HG02623 (cell line): ENCODE measurements at regions not wholly inside any gene's neighbourhood (a gene's known extent, or its start where the extent isn't known, plus 50 kb on each side); places are given as distances from the start of the nearest gene placed in this dataset.
"Not testable (repeated sequence)": the region's sequence is repeated elsewhere in the genome, so short reads cannot be mapped to it uniquely, and the experiment has no call there.

Experiments
- ATAC-seq: cut with Tn5 transposase; IDR thresholded peaks from one replicate; pipeline ENCODE4 v1.9.1; 2021; ENCODE audit warnings: moderate library complexity; ENCODE audit not compliant: unreplicated experiment

GRCh38 chr9:3773362-3774060 is 247.7 kb upstream of the RFX3 start:
- ATAC-seq: no peak

- no peak for ATAC-seq
These were observed 243.8 kb upstream of the RFX3 start for GRCh38 chr9:3769646-3770045.

GRCh38 chr9:3768712-3769457 is 243.1 kb upstream of the RFX3 start:
- ATAC-seq: no peak

GRCh38 chr9:3768286-3768685 is 242.5 kb upstream of the RFX3 start:
- ATAC-seq: no peak

- ATAC-seq: no peak
These were observed 236.3 kb upstream of the RFX3 start for GRCh38 chr9:3762076-3762475.

GRCh38 chr9:3760031-3760430 is 234.2 kb upstream of the RFX3 start:
- ATAC-seq: no peak

GRCh38 chr9:3758816-3759576 is 233.2 kb upstream of the RFX3 start:
- no peak for ATAC-seq

- no peak for ATAC-seq
These were observed 230.3 kb upstream of the RFX3 start for GRCh38 chr9:3756071-3756470.

GRCh38 chr9:3751125-3751758 is 225.4 kb upstream of the RFX3 start:
- no peak for ATAC-seq

GRCh38 chr9:3750321-3750720 is 224.5 kb upstream of the RFX3 start:
- ATAC-seq: no peak

- ATAC-seq: peak; percentile 55
These were observed 220.8 kb upstream of the RFX3 start for GRCh38 chr9:3746296-3747275.

- no peak for ATAC-seq
These were observed 218.2 kb upstream of the RFX3 start for GRCh38 chr9:3743901-3744413.

- ATAC-seq: no peak
These were observed 216.8 kb upstream of the RFX3 start for GRCh38 chr9:3742586-3742985.

- no peak for ATAC-seq
These were observed 215.9 kb upstream of the RFX3 start for GRCh38 chr9:3741729-3742128.

- no peak for ATAC-seq
These were observed 215.1 kb upstream of the RFX3 start for GRCh38 chr9:3740690-3741419.

- no peak for ATAC-seq
These were observed 210.4 kb upstream of the RFX3 start for GRCh38 chr9:3736161-3736560.

GRCh38 chr9:3735251-3735650 is 209.4 kb upstream of the RFX3 start:
- ATAC-seq: no peak

GRCh38 chr9:3733527-3734262 is 207.9 kb upstream of the RFX3 start:
- ATAC-seq: not testable (repeated sequence)

- ATAC-seq: no peak
These were observed 207.2 kb upstream of the RFX3 start for GRCh38 chr9:3733039-3733408.
